ENCODE measurements at regions not wholly inside any gene's neighbourhood (a gene's known extent, or its start where the extent isn't known, plus 50 kb on each side); places are given as distances from the start of the nearest gene placed in this dataset.
A peak's percentile ranks its signal among the peaks of the same experiment; 100 is the strongest.

GRCh38 chr5:97591781-97592180 is 408.7 kb upstream of the RIOK2 start:
- no peak overlapping the region for H3K4me3 ChIP-seq (ENCODE audit: low read length)
- no peak for DNase-seq (ENCODE audit: low read depth)
- TF ChIP-seq CTCF (conservative IDR thresholded peaks at IDR 0.05; ENCODE audit: low read length), result no peak

- TF ChIP-seq CTCF (conservative IDR thresholded peaks at IDR 0.05; ENCODE audit: low read length), result no peak
- peak; percentile 40 for DNase-seq (ENCODE audit: low read depth)
- H3K4me3 ChIP-seq (ENCODE audit: low read length), result no peak overlapping the region
Observed at GRCh38 chr5:97600486-97600885, 417.4 kb upstream of the RIOK2 start.

- TF ChIP-seq CTCF (conservative IDR thresholded peaks at IDR 0.05; ENCODE audit: low read length), result no peak
- DNase-seq (ENCODE audit: low read depth), result no peak
- H3K4me3 ChIP-seq (ENCODE audit: low read length), result no peak overlapping the region
Observed at GRCh38 chr5:97601651-97602050, 418.6 kb upstream of the RIOK2 start.

- no peak overlapping the region for H3K4me3 ChIP-seq (ENCODE audit: low read length)
- no peak for TF ChIP-seq CTCF (conservative IDR thresholded peaks at IDR 0.05; ENCODE audit: low read length)
- no peak for DNase-seq (ENCODE audit: low read depth)
Observed at GRCh38 chr5:97606531-97606930, 423.5 kb upstream of the RIOK2 start.

- TF ChIP-seq CTCF (conservative IDR thresholded peaks at IDR 0.05; ENCODE audit: low read length), result no peak
- H3K4me3 ChIP-seq (ENCODE audit: low read length), result no peak overlapping the region
Observed at GRCh38 chr5:97608501-97608900, 425.5 kb upstream of the RIOK2 start.

GRCh38 chr5:97618721-97619120 is 435.7 kb upstream of the RIOK2 start:
- TF ChIP-seq CTCF (conservative IDR thresholded peaks at IDR 0.05; ENCODE audit: low read length), result no peak
- no peak overlapping the region for H3K4me3 ChIP-seq (ENCODE audit: low read length)
- DNase-seq (ENCODE audit: low read depth), result peak; percentile 89

More at GRCh38 chr5:97608501-97608900, 425.5 kb upstream of the RIOK2 start:
- DNase-seq (ENCODE audit: low read depth), result no peak

- DNase-seq (ENCODE audit: low read depth), result no peak
- TF ChIP-seq CTCF (conservative IDR thresholded peaks at IDR 0.05; ENCODE audit: low read length), result no peak
Observed at GRCh38 chr5:97623441-97623840, 440.4 kb upstream of the RIOK2 start.

More at GRCh38 chr5:97623441-97623840, 440.4 kb upstream of the RIOK2 start:
- no peak overlapping the region for H3K4me3 ChIP-seq (ENCODE audit: low read length)
